ENCODE measurements at regions not wholly inside any gene's neighbourhood (a gene's known extent, or its start where the extent isn't known, plus 50 kb on each side); places are given as distances from the start of the nearest gene placed in this dataset.

DNA sequence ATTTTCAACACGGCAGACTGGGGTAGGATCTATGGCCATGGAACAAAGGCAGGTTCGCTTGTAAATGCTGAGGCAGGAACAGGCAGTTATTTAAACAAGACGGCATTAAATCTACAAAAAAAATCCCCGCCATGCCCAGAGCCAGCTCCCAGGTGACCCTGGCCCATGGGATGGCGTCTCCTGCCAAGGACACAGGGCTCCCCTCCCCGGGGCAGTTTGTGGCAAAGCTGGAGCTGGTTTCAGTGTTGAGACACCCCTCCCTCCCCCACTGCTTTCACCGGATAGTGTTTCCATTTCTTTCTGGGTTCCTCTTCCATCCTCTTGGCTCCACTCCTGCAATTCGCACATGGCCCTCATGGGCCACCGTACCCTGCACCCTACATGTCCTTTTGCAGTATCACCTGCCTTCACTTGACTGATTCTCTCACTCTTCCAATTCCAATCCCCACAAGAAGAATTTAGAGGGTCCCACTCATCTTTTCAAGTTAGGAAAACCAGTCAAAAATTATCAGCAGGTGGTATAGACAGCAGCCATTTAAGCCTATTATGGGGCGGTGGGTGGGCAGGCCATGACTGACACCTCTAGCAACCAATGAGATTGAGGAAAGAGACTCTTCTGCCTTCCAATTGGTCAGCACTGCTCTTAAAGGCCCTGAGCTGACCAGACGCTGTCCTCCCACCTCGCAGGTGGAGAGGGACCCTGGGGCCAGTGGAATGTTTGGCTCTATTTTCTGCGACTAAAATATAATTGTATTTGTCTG is 52.0 kb downstream of the OLIG1 start:
- Histone ChIP-seq H3K4me1 (ENCODE audit: control insufficient read depth in 1 of 2, insufficient read depth in 2 of 2, low read depth in 1 of 2, low read length in 1 of 2) (no peaks in the 10 kb centered on the region), H3K9ac (no peak overlapping the region), H3K27ac (ENCODE audit: low read depth in 2 of 2, low read length in 1 of 2) (no peak overlapping the region), H3K9me3 (no peaks in the 10 kb centered on the region), H3K36me3 (replicated peaks in 1 of 2; ENCODE audit: control insufficient read depth in 1 of 2, insufficient read depth in 2 of 2, low read length in 1 of 2) (no peaks in the 10 kb centered on the region), H3K9me2 (no peaks in the 10 kb centered on the region), H3K27me3 (ENCODE audit: insufficient read depth) (peaks cover 94% of the 10 kb centered on the region), H3K4me2 (no peak overlapping the region), H3K4me3 (ENCODE audit: low read depth in 2 of 2, low read length in 1 of 2) (no peak overlapping the region), H3K79me2 (ENCODE audit: insufficient read depth) (no peaks in the 10 kb centered on the region), H4K20me1 (ENCODE audit: insufficient read depth) (no peaks in the 10 kb centered on the region), H2AFZ (ENCODE audit: low read depth) (no peak overlapping the region), H3F3A (replicated peaks; ENCODE audit: insufficient read depth) (no peaks in the 10 kb centered on the region)
- CTCF ChIA-PET = no interaction called here
- POLR2A ChIA-PET = no interaction called here
- TF ChIP-seq, protein P1, sequence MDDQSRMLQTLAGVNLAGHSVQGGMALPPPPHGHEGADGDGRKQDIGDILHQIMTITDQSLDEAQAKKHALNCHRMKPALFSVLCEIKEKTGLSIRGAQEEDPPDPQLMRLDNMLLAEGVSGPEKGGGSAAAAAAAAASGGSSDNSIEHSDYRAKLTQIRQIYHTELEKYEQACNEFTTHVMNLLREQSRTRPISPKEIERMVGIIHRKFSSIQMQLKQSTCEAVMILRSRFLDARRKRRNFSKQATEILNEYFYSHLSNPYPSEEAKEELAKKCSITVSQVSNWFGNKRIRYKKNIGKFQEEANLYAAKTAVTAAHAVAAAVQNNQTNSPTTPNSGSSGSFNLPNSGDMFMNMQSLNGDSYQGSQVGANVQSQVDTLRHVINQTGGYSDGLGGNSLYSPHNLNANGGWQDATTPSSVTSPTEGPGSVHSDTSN (IDR thresholded peaks at IDR 0.05) = peak; percentile 85
- TF ChIP-seq YY1 (IDR thresholded peaks at IDR 0.05; ENCODE audit: low read depth) = no peak
- TF ChIP-seq RCOR1 (IDR thresholded peaks at IDR 0.05; ENCODE audit: low read length) = no peak
- no peak for TF ChIP-seq FOXM1 (IDR thresholded peaks at IDR 0.05; ENCODE audit: low read depth)
- no peak for TF ChIP-seq TAF1 (IDR thresholded peaks at IDR 0.05; ENCODE audit: borderline replicate concordance, low read depth, low read length)
- peak; percentile 38 for DNase-seq
- 22% methylated on average over 13 of the region's 13 CpGs for WGBS (ENCODE audit: low lambda C conversion rate)

- WGBS (ENCODE audit: low lambda C conversion rate) = 16% methylated on average over 6 of the region's 6 CpGs
- H3K9me2 ChIP-seq = no peaks in the 10 kb centered on the region
- no peaks in the 10 kb centered on the region for H3F3A ChIP-seq (replicated peaks; ENCODE audit: insufficient read depth)
- no peak overlapping the region for H3K4me2 ChIP-seq
- H3K4me1 ChIP-seq (ENCODE audit: control insufficient read depth in 1 of 2, insufficient read depth in 2 of 2, low read depth in 1 of 2, low read length in 1 of 2) = no peaks in the 10 kb centered on the region; a peak in 1 of 4 replicates
- H2AFZ ChIP-seq (ENCODE audit: low read depth) = no peak overlapping the region
- H3K79me2 ChIP-seq (ENCODE audit: insufficient read depth) = no peaks in the 10 kb centered on the region
- no peak overlapping the region for H3K27ac ChIP-seq (ENCODE audit: low read depth in 2 of 2, low read length in 1 of 2)
- DNase-seq = no peak
- H3K27me3 ChIP-seq (ENCODE audit: insufficient read depth) = peaks cover 91% of the 10 kb centered on the region
- no peak overlapping the region for H3K4me3 ChIP-seq (ENCODE audit: low read depth in 2 of 2, low read length in 1 of 2)
- TF ChIP-seq ELF1 (IDR thresholded peaks at IDR 0.05) (no peak), TCF12 (IDR thresholded peaks at IDR 0.05) (no peak), NFIC (IDR thresholded peaks at IDR 0.05; ENCODE audit: borderline replicate concordance) (no peak), RAD21 (IDR thresholded peaks at IDR 0.05; ENCODE audit: low read length) (no peak), MXI1 (IDR thresholded peaks at IDR 0.05; ENCODE audit: low read depth, low read length) (no peak), GATA2 (CRISPR knock-in tag; IDR thresholded peaks at IDR 0.05) (no peak), EZH2phosphoT487 (IDR thresholded peaks at IDR 0.05; ENCODE audit: borderline replicate concordance, low read depth) (no peak), ZBTB33 (IDR thresholded peaks at IDR 0.05; ENCODE audit: borderline replicate concordance, low read depth) (no peak), USF1 (IDR thresholded peaks at IDR 0.05; ENCODE audit: borderline replicate concordance, low read depth) (no peak), YY1 (IDR thresholded peaks at IDR 0.05; ENCODE audit: low read depth) (no peak), GABPA (IDR thresholded peaks at IDR 0.05; ENCODE audit: low read depth) (no peak)
- TF ChIP-seq, protein P2, sequence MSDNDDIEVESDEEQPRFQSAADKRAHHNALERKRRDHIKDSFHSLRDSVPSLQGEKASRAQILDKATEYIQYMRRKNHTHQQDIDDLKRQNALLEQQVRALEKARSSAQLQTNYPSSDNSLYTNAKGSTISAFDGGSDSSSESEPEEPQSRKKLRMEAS (IDR thresholded peaks at IDR 0.05; ENCODE audit: low read depth) = no peak
- TF ChIP-seq, protein P3, sequence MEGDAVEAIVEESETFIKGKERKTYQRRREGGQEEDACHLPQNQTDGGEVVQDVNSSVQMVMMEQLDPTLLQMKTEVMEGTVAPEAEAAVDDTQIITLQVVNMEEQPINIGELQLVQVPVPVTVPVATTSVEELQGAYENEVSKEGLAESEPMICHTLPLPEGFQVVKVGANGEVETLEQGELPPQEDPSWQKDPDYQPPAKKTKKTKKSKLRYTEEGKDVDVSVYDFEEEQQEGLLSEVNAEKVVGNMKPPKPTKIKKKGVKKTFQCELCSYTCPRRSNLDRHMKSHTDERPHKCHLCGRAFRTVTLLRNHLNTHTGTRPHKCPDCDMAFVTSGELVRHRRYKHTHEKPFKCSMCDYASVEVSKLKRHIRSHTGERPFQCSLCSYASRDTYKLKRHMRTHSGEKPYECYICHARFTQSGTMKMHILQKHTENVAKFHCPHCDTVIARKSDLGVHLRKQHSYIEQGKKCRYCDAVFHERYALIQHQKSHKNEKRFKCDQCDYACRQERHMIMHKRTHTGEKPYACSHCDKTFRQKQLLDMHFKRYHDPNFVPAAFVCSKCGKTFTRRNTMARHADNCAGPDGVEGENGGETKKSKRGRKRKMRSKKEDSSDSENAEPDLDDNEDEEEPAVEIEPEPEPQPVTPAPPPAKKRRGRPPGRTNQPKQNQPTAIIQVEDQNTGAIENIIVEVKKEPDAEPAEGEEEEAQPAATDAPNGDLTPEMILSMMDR (IDR thresholded peaks at IDR 0.05) = no peak
- TF ChIP-seq, protein P4, sequence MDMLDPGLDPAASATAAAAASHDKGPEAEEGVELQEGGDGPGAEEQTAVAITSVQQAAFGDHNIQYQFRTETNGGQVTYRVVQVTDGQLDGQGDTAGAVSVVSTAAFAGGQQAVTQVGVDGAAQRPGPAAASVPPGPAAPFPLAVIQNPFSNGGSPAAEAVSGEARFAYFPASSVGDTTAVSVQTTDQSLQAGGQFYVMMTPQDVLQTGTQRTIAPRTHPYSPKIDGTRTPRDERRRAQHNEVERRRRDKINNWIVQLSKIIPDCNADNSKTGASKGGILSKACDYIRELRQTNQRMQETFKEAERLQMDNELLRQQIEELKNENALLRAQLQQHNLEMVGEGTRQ (IDR thresholded peaks at IDR 0.05; ENCODE audit: borderline replicate concordance, low read depth, low read length) = no peak
- ChIA-PET CTCF (no interaction called here), POLR2A (no interaction called here)
- no peaks in the 10 kb centered on the region for H3K36me3 ChIP-seq (replicated peaks in 1 of 2; ENCODE audit: control insufficient read depth in 1 of 2, insufficient read depth in 2 of 2, low read length in 1 of 2)
- no peaks in the 10 kb centered on the region for H3K9me3 ChIP-seq
- H4K20me1 ChIP-seq (ENCODE audit: insufficient read depth) = no peaks in the 10 kb centered on the region
- H3K9ac ChIP-seq = no peak overlapping the region
Observed at GRCh38 chr21:33122507-33122906, 52.6 kb downstream of the OLIG1 start.
